Body of pancreas (tissue), 4 donors: ENCODE measurements at regions not wholly inside any gene's neighbourhood (a gene's known extent, or its start where the extent isn't known, plus 50 kb on each side); places are given as distances from the start of the nearest gene placed in this dataset.

Experiments used
- ATAC-seq: fragments of 150-250 bp; one replicate; pipeline ENCODE4 v1.9.1; 2016
- DNase-seq, 4 donors: peaks; one replicate each; pipeline ENCODE4 v3.0.0-alpha.2; 2019
- H3K27ac ChIP-seq, 4 donors: fragments of 200-600 bp; sonication (generic); 1 replicate in 3 of 4; 2 replicates in 1 of 4; pipeline versions ENCODE4 v1.5.1 to v1.6.1; 2016 to 2019; ENCODE audit warnings: mild to moderate bottlenecking in 1 of 4, mixed read lengths in 1 of 4, moderate library complexity in 1 of 4
- H3K27me3 ChIP-seq, 2 donors: fragments of 200-600 bp; sonication (generic); one replicate each; pipeline ENCODE4 v1.6.0; 2016; ENCODE audit warnings: mild to moderate bottlenecking in 1 of 2
- H3K36me3 ChIP-seq, 2 donors: fragments of 200-600 bp; sonication (generic); replicated peaks in 1 of 2; 2 replicates each; pipeline ENCODE4 v1.5.1; 2016; ENCODE audit warnings: low read depth in 2 of 2; ENCODE audit not compliant: insufficient read depth in 1 of 2
- H3K4me1 ChIP-seq: fragments of 200-600 bp; sonication (generic); one replicate; pipeline ENCODE4 v1.6.0; 2016
- H3K4me3 ChIP-seq, 2 donors: fragments of 200-600 bp; sonication (generic); 1 replicate in 1 of 2; 2 replicates in 1 of 2; pipeline ENCODE4 v1.5.1; 2016 to 2019
- H3K9me3 ChIP-seq, 3 donors: fragments of 200-600 bp; sonication (generic); 1 replicate in 2 of 3; 2 replicates in 1 of 3; pipeline ENCODE4 v1.5.1; 2016
- POLR2A ChIP-seq, 3 donors: fragments of 450-650 bp; IDR thresholded peaks; one replicate each; pipeline ENCODE4 v1.6.1; 2016; ENCODE audit warnings: antibody characterized with exemption in 3 of 3, mild to moderate bottlenecking in 2 of 3
- WGBS, 2 donors: methylation state at CpG; one replicate each; pipeline ENCODE4 v1.1.5; 2017; 5-methylcytosine and 5-hydroxymethylcytosine counted together
- intact Hi-C: fragments of 100-400 bp; cut with DNase I; formaldehyde crosslinking; loops from one replicate; pipeline ENCODE4 v1.15.1; 2023
- TF ChIP-seq, protein P1 (sequence below), 7 experiments: fragments of 450-650 bp in 4 of 7; fragments of 200-600 bp in 3 of 7; sonication (generic) in 3 of 7; IDR thresholded peaks; one replicate each; pipeline ENCODE4 v1.5.1; 2016 to 2019; ENCODE audit warnings: antibody characterized with exemption in 7 of 7

DNA sequence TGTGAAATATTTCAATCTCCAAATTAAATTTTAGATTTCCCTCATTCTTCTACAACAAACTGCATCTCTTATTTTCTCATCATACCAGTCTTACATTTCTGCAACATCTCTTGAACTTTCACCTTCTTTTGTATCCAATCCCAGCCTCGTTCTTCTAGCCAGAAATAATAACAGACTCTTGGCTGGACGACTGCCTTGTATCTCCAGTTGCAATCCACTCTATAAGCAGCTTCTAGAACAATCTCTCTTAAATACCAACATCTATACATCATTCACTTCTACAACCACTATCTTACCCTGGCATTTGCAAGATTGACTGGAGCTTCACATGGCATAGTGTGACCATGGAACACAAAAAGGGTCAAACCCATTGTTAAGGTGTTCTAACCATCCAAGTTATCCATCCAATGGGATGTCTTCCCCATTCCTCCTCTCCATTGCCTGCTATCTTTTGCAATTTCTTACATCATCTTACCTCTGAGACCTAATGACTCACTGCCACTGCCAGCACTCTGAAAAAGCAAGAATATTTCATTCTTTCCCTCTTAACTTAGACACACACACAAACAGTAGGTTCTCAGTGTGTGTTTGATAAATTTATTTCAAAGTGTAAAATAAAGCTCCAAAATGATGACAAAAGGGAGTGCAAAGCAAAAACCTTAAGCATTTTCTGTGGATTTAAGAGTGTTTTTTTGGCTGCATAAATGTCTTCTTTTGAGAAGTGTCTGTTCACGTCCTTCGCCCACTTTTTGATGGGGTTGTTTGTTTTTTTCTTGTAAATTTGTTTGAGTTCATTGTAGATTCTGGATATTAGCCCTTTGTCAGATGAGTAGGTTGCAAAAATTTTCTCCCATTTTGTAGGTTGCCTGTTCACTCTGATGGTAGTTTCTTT, 145.6 kb downstream of the METTL4 start:
- Histone ChIP-seq H3K27me3 (no peaks in the 10 kb centered on the region), H3K36me3 (no peaks in the 10 kb centered on the region), H3K4me3 (no peak overlapping the region), H3K4me1 (no peaks in the 10 kb centered on the region), H3K27ac (no peak overlapping the region), H3K9me3 (no peaks in the 10 kb centered on the region)
- intact Hi-C loops: no loop called here
- 52 to 62% methylated on average over 4 of the region's 4 CpGs for WGBS, 2 donors
- TF ChIP-seq, protein P1, sequence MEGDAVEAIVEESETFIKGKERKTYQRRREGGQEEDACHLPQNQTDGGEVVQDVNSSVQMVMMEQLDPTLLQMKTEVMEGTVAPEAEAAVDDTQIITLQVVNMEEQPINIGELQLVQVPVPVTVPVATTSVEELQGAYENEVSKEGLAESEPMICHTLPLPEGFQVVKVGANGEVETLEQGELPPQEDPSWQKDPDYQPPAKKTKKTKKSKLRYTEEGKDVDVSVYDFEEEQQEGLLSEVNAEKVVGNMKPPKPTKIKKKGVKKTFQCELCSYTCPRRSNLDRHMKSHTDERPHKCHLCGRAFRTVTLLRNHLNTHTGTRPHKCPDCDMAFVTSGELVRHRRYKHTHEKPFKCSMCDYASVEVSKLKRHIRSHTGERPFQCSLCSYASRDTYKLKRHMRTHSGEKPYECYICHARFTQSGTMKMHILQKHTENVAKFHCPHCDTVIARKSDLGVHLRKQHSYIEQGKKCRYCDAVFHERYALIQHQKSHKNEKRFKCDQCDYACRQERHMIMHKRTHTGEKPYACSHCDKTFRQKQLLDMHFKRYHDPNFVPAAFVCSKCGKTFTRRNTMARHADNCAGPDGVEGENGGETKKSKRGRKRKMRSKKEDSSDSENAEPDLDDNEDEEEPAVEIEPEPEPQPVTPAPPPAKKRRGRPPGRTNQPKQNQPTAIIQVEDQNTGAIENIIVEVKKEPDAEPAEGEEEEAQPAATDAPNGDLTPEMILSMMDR (IDR thresholded peaks at IDR 0.05): no peak
- TF ChIP-seq POLR2A (IDR thresholded peaks at IDR 0.05): no peak
- ATAC-seq: no peak
- no peak for DNase-seq

DNA sequence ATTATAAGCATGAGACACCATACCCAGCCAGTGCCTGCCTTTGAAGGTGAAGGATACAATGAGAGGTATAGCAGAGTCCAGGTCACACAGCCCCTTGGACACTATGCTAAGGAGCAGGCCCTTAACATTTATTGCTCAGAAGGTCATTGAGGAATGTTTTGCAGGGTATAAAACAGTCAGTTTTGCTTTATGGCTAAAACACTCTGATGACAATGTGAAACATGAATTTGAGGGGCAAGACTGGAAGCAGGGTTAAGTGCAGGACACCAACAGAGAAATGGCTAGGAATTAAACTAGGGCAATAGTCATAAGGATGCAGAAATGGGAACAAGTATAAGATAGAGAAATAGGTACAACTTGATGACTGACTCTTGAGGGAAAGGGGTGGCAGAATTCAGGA, 141.1 kb downstream of the METTL4 start:
- ATAC-seq (no peak), DNase-seq (no peak)
- Histone ChIP-seq H3K27me3 (no peaks in the 10 kb centered on the region), H3K36me3 (no peaks in the 10 kb centered on the region), H3K9me3 (no peaks in the 10 kb centered on the region), H3K4me3 (no peak overlapping the region), H3K4me1 (no peaks in the 10 kb centered on the region), H3K27ac (no peak overlapping the region)
- no peak for TF ChIP-seq POLR2A (IDR thresholded peaks at IDR 0.05)
- TF ChIP-seq, protein P1 (IDR thresholded peaks at IDR 0.05): no peak
- intact Hi-C loops: no loop called here

- intact Hi-C loops: no loop called here
- H3K36me3 ChIP-seq: no peaks in the 10 kb centered on the region
- 60 to 94% methylated on average over 2 of the region's 2 CpGs for WGBS, 2 donors
- no peak for TF ChIP-seq POLR2A (IDR thresholded peaks at IDR 0.05)
- TF ChIP-seq, protein P1 (IDR thresholded peaks at IDR 0.05): no peak
- DNase-seq (no peak), ATAC-seq (no peak)
- no peaks in the 10 kb centered on the region for H3K9me3 ChIP-seq
- no peak overlapping the region for H3K4me3 ChIP-seq
- no peaks in the 10 kb centered on the region for H3K27me3 ChIP-seq
- no peak overlapping the region for H3K27ac ChIP-seq
- H3K4me1 ChIP-seq: no peaks in the 10 kb centered on the region
These were observed 139.5 kb downstream of the METTL4 start for GRCh38 chr18:2431806-2432205.

GRCh38 chr18:2433366-2433765, 137.9 kb downstream of the METTL4 start:
- intact Hi-C loops: no loop called here
- no peaks in the 10 kb centered on the region for H3K9me3 ChIP-seq
- no peak overlapping the region for H3K27ac ChIP-seq
- 82 to 88% methylated on average over 1 of the region's 1 CpG for WGBS, 2 donors
- H3K27me3 ChIP-seq: no peaks in the 10 kb centered on the region
- no peak overlapping the region for H3K4me3 ChIP-seq
- DNase-seq (no peak), ATAC-seq (no peak)
- no peaks in the 10 kb centered on the region for H3K36me3 ChIP-seq
- no peaks in the 10 kb centered on the region for H3K4me1 ChIP-seq
- TF ChIP-seq POLR2A (IDR thresholded peaks at IDR 0.05): no peak
- TF ChIP-seq, protein P1 (IDR thresholded peaks at IDR 0.05): no peak

DNA sequence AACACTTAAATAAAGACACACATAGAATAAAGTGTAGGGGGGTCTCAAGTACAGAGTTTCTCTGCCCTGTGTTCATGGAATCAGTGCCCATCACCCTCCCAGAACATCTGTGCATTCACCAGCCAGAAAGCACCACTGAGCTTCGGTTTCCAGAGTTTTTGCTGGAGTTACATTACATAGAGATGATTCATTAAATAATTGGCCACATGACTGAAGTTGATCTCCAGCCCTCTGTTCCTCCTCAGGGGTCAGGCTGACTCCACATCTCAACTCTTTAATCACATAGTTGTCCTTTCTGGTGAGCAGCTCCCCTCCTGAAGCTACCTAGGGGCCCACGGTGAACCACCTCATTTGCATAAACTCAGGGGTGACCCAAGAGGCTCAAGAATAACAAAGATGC, 129.8 kb downstream of the METTL4 start:
- Histone ChIP-seq H3K27ac (no peak overlapping the region), H3K27me3 (no peaks in the 10 kb centered on the region), H3K9me3 (no peaks in the 10 kb centered on the region), H3K4me3 (no peak overlapping the region), H3K4me1 (no peaks in the 10 kb centered on the region), H3K36me3 (no peaks in the 10 kb centered on the region)
- TF ChIP-seq, protein P1 (IDR thresholded peaks at IDR 0.05): no peak
- no peak for TF ChIP-seq POLR2A (IDR thresholded peaks at IDR 0.05)
- WGBS, 2 donors: 66 to 88% methylated on average over 2 of the region's 2 CpGs
- no peak for DNase-seq
- intact Hi-C loops: no loop called here
- ATAC-seq: no peak
